Left lobe of liver (tissue), 2 donors: ENCODE measurements at regions not wholly inside any gene's neighbourhood (a gene's known extent, or its start where the extent isn't known, plus 50 kb on each side); places are given as distances from the start of the nearest gene placed in this dataset.
A peak's percentile ranks its signal among the peaks of the same experiment; 100 is the strongest.

Experiments
- ATAC-seq: fragments of 200-7000 bp; cut with Tn5 transposase; one replicate; pipeline ENCODE4 v1.9.1; 2020; ENCODE audit warnings: mild to moderate bottlenecking, moderate library complexity
- DNase-seq: peaks from one replicate; pipeline ENCODE4 v3.0.0-alpha.2; 2020; ENCODE audit warnings: low spot score
- donor health status: DM: no; HTN: no; CAD: no; lungs with moderate emphysema.
- donor health status: DM: no; HTN: yes; CAD: no.

- ATAC-seq (no peak), DNase-seq (no peak)
Observed at GRCh38 chr10:58969576-58969975, 206.9 kb upstream of the PHYHIPL start.

DNA sequence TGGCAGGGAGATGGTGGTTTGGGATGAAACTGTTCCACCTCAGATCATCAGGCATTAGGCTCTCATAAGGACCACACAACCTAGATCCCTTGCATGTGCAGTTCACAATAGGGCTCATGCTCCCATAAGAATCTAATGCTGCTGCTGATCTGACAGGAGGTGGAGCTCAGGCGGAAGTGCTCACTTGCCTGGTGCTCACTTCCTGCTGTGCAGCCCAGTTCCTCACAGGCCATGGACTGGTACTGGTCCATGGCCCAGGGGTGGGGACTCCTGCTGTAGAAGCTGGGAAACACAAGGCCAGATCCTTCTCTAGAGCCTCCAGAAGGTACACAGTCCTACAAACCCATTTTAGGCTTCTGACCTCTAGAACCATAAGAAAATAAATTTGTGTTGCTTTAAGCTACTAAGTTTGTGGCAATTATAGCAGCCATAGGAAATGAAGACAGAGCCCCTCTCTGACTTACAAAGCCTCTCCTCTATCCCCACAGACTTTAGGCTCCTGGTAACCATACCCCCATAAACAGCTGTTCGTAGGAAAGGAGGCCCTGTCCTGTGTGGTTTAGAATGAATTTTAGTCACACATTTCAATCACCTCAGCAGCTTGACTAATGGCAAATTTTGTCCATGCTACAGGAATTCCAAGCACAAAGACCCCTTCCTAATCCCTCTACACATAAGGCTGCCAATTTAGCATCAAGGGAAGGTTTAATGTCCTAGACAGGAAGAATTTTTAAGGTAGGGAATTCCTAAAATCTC lies 206.1 kb upstream of the PHYHIPL start:
- ATAC-seq (no peak), DNase-seq (no peak)

DNA sequence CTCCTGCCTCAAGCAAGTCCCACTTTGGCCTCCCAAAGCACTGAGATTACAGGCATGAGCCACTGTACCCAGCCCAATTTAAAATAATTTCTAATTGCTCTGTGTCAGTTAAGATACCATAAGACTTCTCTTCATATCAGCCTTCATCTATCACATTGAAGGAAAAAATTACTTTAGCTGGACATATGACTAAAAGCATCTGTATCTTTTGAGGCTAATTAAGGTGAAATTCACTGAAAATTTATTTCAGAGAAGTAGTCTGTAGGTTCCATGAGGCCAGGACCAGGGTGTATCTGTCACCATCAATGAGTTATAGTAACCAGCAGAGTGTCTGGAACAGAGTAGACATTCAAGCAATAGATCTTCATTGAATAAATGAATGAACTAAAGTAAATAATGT lies 205.2 kb upstream of the PHYHIPL start:
- no peak for DNase-seq
- ATAC-seq, result no peak

DNA sequence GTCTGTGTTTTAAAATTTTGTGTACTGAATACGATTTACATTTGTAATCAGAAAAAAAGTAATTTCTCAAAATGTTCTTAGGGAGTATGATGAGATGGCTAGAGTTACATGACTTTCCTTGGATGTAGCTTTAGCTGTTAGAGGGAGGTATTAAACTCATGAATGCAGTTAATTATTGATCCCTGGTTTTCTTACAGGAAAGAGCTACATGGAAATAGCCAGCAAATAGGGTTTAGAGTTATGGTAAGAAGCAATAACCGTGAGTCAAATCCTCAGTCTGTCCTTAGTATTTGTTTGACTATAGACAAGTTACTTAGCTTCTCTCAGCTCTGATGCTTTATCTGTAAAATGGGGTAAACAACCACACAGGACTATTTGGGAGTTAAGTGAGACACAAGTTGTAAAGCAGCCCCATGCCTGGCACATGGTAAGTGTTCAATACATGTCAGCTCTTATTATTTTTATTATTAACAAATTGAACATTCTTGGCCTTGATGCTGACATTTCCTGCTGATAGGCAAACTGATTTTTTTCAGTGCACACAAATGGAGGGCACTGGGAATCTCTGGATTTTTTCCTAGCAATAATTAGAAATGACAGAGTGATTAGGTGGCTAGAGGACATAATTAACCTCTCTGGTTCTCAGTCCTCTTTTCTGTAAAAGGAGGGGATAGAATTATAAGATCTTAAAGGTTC lies 204.5 kb upstream of the PHYHIPL start:
- ATAC-seq, result no peak

DNA sequence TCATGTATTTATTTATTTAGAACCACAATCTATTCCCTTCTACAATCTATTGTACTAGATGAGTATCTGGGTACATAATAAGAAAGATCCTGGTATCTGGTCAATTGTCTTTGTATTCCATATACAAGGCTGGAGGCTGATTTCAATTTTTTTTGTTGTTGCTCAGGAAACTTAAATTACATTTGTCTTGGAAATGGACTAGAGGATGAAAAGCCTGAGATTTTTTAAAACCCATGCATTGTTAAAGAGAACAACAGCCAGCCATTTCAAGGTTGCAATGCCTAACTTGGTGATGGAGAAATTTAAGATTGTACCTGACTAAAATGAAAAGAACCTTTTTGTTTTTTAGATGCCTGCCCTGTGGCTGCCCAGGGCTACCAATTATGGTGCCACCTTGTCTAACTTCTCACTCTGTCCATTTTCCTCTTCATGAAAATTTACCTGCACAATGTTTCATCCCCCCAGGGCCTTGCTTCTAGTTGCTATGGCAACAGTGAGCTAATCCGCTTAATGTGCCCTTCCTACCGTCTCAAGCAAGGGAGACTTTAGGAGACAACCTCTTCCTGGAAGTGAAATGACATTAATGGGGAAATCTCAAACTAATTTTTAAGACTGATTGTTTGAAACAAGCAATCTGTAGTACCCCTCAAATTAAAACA lies 203.7 kb upstream of the PHYHIPL start:
- ATAC-seq, result no peak
- DNase-seq, result no peak

More for the DNA sequence above, 204.5 kb upstream of the PHYHIPL start:
- no peak for DNase-seq

DNA sequence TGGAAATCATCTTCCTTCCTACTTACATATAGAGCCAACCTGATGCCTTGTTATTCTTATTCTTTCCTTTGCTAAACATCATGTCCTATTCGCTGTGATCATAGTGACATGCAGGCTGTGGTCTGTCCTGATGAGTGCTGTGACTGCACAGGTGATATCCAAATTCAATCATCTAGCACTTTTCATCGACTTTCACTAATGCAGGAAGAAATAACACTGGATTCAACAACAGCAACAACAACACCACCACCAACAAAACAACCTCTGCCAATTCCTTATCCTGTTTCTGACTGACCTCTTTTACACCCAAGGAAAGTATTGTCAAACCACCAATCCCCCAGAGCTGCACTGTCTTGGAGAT lies 203.2 kb upstream of the PHYHIPL start:
- DNase-seq (no peak), ATAC-seq (no peak)

DNA sequence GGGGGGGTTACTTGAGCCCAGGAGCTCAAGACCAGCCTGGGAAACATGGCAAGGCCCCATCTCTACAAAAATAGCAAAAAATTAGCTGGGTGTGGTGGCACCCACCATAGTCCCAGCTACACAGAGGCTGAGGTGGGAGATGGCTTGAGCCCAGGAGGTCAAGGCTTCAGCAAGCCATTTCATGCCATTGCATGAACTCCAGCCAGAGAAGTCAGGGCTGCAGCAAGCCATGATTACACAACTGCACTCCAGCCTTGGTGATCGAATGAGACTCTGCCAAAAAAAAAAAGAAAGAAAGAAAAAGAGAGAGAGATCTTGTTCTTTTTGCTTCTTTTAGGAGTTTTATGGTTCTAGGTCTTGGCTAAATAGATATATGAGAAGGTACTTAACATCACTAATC lies 200.2 kb upstream of the PHYHIPL start:
- DNase-seq (peak; percentile 54), ATAC-seq (peak; percentile 90)

DNA sequence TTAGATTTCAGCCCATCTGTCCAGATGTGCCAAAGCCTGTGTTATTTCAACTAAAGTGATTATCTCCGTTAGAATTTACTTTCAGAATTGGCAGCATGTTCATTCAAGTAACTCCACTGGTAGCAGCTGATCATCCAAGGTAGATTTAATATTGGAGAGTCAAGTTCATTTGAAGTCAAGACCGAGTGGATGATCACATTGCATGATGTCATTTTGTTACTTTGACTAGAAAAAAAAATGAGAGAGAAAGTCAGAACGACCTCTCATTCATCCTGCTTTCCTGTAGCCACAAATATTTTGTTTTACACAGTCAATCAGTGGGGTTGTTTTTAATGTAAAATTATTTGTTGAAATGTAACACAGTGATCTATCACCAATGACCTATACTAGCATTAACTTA lies 196.7 kb upstream of the PHYHIPL start:
- DNase-seq (no peak), ATAC-seq (no peak)

DNA sequence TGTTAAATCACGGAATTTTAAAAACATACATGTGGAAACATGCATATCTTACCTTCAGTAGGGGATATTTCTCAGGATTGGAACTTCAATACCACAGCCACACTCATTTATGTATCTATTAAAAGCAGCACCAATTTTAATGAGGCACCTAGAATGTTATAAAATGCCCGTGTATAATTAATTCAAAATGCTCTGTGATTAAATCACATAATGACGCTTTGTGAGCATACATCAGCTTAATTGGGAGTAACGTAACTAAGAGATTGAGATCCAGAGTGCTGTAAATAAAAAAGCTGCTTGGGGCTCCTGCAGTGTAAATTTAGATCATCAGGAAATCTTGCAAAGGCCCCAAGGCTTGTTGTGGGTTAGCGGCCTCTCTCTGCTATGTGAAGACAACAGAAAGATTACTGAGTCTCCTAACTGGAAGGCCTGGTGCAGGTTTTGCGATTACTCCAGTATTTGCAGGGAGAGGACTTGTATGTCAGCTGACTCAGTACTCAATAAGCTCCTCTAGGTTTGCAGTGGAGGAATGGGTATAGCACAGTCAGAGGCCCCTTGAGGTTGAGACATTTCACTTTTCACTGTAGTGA lies 195.5 kb upstream of the PHYHIPL start:
- DNase-seq, result no peak
- no peak for ATAC-seq

GRCh38 chr10:58981846-58982245 lies 194.6 kb upstream of the PHYHIPL start:
- no peak for ATAC-seq
- DNase-seq, result no peak

DNA sequence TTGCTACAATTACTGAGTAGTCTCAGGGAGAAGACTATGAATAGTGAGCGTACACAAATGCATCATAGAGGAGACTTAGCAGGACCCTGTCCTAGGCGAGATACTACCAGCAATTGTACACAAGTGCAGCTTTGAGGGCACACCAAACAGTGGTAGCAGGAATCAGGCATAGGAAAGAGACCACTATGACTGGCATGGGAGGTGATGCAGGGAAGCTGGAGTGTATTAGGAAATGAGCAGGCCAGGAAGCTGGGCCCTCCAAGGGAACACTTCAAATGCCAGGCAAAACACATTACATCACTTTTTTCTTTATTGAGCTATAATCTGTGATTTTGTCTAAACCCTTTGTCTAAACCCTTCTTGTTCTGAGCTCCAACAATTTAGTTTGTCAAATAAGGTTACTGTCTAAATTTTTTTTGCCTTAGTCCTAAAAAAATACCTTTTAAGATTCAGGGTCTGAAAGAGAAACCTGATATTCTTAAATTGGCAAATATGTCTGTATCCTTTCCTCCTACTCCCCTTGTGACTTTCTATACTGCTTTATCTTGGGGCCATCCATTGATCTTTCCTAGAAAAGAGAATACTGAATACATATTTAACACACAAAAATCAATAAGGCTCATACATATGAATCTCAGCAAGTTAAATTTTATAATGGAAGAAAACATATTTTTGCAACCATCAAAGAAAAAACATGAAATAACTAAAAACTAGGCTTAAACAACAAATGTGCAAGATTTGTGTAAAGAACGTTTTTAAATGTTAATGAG lies 193.8 kb upstream of the PHYHIPL start:
- ATAC-seq (no peak), DNase-seq (no peak)

DNA sequence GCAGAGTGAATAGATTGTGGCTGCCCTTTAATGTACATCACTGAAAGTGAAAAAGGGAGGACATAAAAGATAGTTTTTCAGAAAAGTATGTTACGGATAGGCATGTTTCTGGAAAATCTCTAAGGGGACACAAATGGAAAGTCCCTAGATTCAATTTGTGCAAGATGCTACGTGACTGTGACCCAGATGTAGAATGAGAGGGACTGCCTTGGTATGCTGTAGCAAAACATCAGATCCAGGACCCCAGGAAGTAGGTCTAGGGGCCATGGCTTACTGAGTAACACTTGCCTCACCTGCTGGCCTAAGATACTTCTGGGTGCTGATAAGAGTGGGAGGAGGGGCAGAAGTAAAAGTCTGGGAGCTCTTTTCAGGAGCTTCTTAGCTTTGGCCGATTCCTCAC lies 191.2 kb upstream of the PHYHIPL start:
- DNase-seq (no peak), ATAC-seq (no peak)

- DNase-seq, result no peak
- ATAC-seq, result no peak
Observed at GRCh38 chr10:58989486-58990039, 186.9 kb upstream of the PHYHIPL start.

- DNase-seq, result no peak
- ATAC-seq, result no peak
Observed at GRCh38 chr10:58990693-58991092, 185.8 kb upstream of the PHYHIPL start.

- DNase-seq, result no peak
- ATAC-seq, result no peak
Observed at GRCh38 chr10:58991856-58992255, 184.6 kb upstream of the PHYHIPL start.

DNA sequence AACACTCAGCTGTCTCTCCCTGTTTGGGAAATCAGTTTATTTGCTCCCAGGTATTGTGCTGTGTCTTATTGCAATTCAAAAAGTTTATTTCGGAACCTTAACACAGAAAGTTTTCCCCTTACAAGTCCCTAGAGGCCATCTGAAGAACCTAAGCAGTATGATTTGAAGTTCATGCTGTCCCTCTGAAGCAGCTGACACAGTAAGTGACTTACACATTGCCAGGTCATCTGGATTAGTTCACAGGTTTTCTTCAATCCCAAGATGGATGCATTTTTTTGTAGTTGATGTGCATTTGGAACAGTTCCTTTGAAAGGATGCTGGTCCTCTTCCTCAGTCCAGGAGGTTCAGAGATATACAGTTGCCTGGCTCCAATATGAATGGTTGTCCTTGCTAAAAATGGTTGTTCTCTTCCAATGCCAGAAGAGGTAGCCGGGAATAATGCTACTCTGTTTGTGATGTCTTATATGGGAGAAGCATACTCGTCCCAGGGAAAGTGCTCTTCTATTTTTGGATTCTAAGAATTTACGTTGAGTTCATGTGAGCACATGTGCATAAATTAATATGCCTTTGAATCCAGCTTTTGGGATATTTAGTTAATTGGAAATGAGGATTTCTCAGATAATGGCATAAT lies 183.5 kb upstream of the PHYHIPL start:
- ATAC-seq (no peak), DNase-seq (no peak)

GRCh38 chr10:58993480-58994221 lies 182.8 kb upstream of the PHYHIPL start:
- ATAC-seq (no peak), DNase-seq (no peak)

- DNase-seq, result no peak
- peak; percentile 64 for ATAC-seq
Observed at GRCh38 chr10:58994226-58995057, 182.0 kb upstream of the PHYHIPL start.
